ENCODE measurements at regions not wholly inside any gene's neighbourhood (a gene's known extent, or its start where the extent isn't known, plus 50 kb on each side); places are given as distances from the start of the nearest gene placed in this dataset.

DNA sequence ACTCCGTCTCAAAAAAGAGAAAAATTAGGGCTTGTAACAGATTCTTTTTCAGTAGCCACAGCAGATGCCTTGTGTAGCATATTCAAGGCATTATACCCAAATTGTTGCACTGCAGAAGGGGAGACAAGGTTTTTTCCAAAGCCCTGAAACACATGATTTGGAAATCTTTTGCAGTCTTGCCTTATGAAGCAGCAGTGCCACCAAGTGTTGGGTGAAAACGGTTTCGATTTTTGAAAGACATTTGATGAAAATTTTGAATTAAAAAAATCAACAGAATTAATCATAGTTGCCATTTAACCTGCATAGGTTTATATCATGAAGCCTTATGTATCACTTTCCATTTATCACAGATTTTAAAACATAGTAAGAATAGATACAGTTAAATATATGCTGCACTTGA, 479.5 kb downstream of the TAF11L14 start:
- TF ChIP-seq ISL1 (CRISPR knock-in tag; IDR thresholded peaks at IDR 0.05) = no peak
- no peak for TF ChIP-seq RARB (CRISPR knock-in tag; IDR thresholded peaks at IDR 0.05)
- no peak for TF ChIP-seq ZFP30 (CRISPR knock-in tag; IDR thresholded peaks at IDR 0.05)
- no peak for TF ChIP-seq TCF4 (CRISPR knock-in tag; IDR thresholded peaks at IDR 0.05; ENCODE audit: borderline replicate concordance)
- TF ChIP-seq, protein P1, sequence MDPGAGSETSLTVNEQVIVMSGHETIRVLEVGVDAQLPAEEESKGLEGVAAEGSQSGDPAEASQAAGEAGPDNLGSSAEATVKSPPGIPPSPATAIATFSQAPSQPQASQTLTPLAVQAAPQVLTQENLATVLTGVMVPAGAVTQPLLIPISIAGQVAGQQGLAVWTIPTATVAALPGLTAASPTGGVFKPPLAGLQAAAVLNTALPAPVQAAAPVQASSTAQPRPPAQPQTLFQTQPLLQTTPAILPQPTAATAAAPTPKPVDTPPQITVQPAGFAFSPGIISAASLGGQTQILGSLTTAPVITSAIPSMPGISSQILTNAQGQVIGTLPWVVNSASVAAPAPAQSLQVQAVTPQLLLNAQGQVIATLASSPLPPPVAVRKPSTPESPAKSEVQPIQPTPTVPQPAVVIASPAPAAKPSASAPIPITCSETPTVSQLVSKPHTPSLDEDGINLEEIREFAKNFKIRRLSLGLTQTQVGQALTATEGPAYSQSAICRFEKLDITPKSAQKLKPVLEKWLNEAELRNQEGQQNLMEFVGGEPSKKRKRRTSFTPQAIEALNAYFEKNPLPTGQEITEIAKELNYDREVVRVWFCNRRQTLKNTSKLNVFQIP (CRISPR knock-in tag; IDR thresholded peaks at IDR 0.05; ENCODE audit: borderline replicate concordance, low read depth) = no peak
- TF ChIP-seq ESRRG (CRISPR knock-in tag; IDR thresholded peaks at IDR 0.05) = no peak
- no peak for TF ChIP-seq ZNF8 (CRISPR knock-in tag; IDR thresholded peaks at IDR 0.05)
- TF ChIP-seq ARNTL (CRISPR knock-in tag; IDR thresholded peaks at IDR 0.05; ENCODE audit: borderline replicate concordance, low read depth) = no peak
- no peak for TF ChIP-seq ZNF70 (CRISPR knock-in tag; IDR thresholded peaks at IDR 0.05)
- TF ChIP-seq, protein P2, sequence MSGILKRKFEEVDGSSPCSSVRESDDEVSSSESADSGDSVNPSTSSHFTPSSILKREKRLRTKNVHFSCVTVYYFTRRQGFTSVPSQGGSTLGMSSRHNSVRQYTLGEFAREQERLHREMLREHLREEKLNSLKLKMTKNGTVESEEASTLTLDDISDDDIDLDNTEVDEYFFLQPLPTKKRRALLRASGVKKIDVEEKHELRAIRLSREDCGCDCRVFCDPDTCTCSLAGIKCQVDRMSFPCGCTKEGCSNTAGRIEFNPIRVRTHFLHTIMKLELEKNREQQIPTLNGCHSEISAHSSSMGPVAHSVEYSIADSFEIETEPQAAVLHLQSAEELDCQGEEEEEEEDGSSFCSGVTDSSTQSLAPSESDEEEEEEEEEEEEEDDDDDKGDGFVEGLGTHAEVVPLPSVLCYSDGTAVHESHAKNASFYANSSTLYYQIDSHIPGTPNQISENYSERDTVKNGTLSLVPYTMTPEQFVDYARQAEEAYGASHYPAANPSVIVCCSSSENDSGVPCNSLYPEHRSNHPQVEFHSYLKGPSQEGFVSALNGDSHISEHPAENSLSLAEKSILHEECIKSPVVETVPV (CRISPR knock-in tag; IDR thresholded peaks at IDR 0.05) = no peak
- TF ChIP-seq, protein P3, sequence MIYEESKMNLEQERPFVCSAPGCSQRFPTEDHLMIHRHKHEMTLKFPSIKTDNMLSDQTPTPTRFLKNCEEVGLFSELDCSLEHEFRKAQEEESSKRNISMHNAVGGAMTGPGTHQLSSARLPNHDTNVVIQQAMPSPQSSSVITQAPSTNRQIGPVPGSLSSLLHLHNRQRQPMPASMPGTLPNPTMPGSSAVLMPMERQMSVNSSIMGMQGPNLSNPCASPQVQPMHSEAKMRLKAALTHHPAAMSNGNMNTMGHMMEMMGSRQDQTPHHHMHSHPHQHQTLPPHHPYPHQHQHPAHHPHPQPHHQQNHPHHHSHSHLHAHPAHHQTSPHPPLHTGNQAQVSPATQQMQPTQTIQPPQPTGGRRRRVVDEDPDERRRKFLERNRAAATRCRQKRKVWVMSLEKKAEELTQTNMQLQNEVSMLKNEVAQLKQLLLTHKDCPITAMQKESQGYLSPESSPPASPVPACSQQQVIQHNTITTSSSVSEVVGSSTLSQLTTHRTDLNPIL (CRISPR knock-in tag; IDR thresholded peaks at IDR 0.05; ENCODE audit: low read depth) = no peak
- TF ChIP-seq OSR1 (CRISPR knock-in tag; IDR thresholded peaks at IDR 0.05) = no peak
- TF ChIP-seq ZNF565 (CRISPR knock-in tag; conservative IDR thresholded peaks at IDR 0.05; ENCODE audit: low read depth) = no peak
- TF ChIP-seq, protein P4, sequence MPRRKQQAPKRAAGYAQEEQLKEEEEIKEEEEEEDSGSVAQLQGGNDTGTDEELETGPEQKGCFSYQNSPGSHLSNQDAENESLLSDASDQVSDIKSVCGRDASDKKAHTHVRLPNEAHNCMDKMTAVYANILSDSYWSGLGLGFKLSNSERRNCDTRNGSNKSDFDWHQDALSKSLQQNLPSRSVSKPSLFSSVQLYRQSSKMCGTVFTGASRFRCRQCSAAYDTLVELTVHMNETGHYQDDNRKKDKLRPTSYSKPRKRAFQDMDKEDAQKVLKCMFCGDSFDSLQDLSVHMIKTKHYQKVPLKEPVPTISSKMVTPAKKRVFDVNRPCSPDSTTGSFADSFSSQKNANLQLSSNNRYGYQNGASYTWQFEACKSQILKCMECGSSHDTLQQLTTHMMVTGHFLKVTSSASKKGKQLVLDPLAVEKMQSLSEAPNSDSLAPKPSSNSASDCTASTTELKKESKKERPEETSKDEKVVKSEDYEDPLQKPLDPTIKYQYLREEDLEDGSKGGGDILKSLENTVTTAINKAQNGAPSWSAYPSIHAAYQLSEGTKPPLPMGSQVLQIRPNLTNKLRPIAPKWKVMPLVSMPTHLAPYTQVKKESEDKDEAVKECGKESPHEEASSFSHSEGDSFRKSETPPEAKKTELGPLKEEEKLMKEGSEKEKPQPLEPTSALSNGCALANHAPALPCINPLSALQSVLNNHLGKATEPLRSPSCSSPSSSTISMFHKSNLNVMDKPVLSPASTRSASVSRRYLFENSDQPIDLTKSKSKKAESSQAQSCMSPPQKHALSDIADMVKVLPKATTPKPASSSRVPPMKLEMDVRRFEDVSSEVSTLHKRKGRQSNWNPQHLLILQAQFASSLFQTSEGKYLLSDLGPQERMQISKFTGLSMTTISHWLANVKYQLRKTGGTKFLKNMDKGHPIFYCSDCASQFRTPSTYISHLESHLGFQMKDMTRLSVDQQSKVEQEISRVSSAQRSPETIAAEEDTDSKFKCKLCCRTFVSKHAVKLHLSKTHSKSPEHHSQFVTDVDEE (CRISPR knock-in tag; IDR thresholded peaks at IDR 0.05) = no peak
- TF ChIP-seq GLIS3 (CRISPR knock-in tag; IDR thresholded peaks at IDR 0.05) = no peak
- no peak for ATAC-seq

DNA sequence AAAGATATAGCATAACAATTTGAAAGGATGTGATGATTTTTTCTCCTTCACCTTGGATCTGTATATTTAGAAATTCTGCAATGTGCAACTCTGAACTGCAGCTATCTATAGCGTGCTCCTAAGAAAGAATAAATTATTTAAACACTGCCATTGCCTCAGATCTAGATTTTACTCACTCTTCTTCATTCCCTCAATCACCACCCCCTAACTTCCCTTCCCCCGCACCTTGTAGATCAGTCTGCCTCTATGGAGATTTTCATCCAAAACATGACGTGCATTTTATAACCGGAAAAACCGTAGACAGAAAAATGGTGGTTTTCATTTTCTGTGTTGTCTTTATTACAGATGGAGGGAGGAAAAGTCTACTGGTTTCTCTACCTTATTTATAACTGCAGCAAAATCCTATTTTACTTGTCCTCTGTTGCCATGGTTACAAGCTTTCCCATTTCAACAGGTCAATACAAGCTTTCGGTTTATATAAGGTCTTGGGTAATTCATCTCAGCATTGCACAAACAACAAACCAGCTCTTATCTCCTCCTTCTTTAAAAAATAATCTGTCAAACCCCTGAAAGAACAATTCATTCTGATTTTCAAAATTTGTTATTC, 480.0 kb downstream of the TAF11L14 start:
- TF ChIP-seq, protein P2 (CRISPR knock-in tag; IDR thresholded peaks at IDR 0.05) = no peak
- TF ChIP-seq ZFP3 (CRISPR knock-in tag; IDR thresholded peaks at IDR 0.05) = no peak
- no peak for TF ChIP-seq ARNTL (CRISPR knock-in tag; IDR thresholded peaks at IDR 0.05; ENCODE audit: borderline replicate concordance, low read depth)
- TF ChIP-seq ISL1 (CRISPR knock-in tag; IDR thresholded peaks at IDR 0.05) = no peak
- TF ChIP-seq, protein P5, sequence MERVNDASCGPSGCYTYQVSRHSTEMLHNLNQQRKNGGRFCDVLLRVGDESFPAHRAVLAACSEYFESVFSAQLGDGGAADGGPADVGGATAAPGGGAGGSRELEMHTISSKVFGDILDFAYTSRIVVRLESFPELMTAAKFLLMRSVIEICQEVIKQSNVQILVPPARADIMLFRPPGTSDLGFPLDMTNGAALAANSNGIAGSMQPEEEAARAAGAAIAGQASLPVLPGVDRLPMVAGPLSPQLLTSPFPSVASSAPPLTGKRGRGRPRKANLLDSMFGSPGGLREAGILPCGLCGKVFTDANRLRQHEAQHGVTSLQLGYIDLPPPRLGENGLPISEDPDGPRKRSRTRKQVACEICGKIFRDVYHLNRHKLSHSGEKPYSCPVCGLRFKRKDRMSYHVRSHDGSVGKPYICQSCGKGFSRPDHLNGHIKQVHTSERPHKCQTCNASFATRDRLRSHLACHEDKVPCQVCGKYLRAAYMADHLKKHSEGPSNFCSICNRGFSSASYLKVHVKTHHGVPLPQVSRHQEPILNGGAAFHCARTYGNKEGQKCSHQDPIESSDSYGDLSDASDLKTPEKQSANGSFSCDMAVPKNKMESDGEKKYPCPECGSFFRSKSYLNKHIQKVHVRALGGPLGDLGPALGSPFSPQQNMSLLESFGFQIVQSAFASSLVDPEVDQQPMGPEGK (CRISPR knock-in tag; IDR thresholded peaks at IDR 0.05; ENCODE audit: borderline replicate concordance) = no peak
- TF ChIP-seq ZFP30 (CRISPR knock-in tag; IDR thresholded peaks at IDR 0.05) = no peak
- no peak for TF ChIP-seq ZNF8 (CRISPR knock-in tag; IDR thresholded peaks at IDR 0.05)
- TF ChIP-seq ZC3H10 (CRISPR knock-in tag; IDR thresholded peaks at IDR 0.05) = no peak
- TF ChIP-seq, protein P1 (CRISPR knock-in tag; IDR thresholded peaks at IDR 0.05; ENCODE audit: borderline replicate concordance, low read depth) = no peak
- TF ChIP-seq ZNF70 (CRISPR knock-in tag; IDR thresholded peaks at IDR 0.05) = no peak
- no peak for TF ChIP-seq OSR1 (CRISPR knock-in tag; IDR thresholded peaks at IDR 0.05)
- TF ChIP-seq ESRRG (CRISPR knock-in tag; IDR thresholded peaks at IDR 0.05) = no peak
- ATAC-seq = no peak
